ENCODE measurements at regions not wholly inside any gene's neighbourhood (a gene's known extent, or its start where the extent isn't known, plus 50 kb on each side); places are given as distances from the start of the nearest gene placed in this dataset.
"Not testable (repeated sequence)": the region's sequence is repeated elsewhere in the genome, so short reads cannot be mapped to it uniquely, and the experiment has no call there.

GRCh38 chr18:70577023-70577420, 288.2 kb downstream of the SOCS6 start:
- H3K27me3 ChIP-seq (replicated peaks; ENCODE audit: insufficient read depth, low read length), result no peaks in the 10 kb centered on the region
- H3F3A ChIP-seq (ENCODE audit: insufficient read depth, low read length), result no peaks in the 10 kb centered on the region
- no peak overlapping the region for H3K4me3 ChIP-seq (ENCODE audit: low read length)
- no peak overlapping the region for H3K9ac ChIP-seq (ENCODE audit: low read length)
- H3K79me2 ChIP-seq (ENCODE audit: low read length), result no peaks in the 10 kb centered on the region
- no peaks in the 10 kb centered on the region for H4K20me1 ChIP-seq (ENCODE audit: insufficient read depth, low read length)
- no peaks in the 10 kb centered on the region for H3K4me1 ChIP-seq (ENCODE audit: low read length)
- H2AFZ ChIP-seq (ENCODE audit: low read length), result no peak overlapping the region
- no peak for TF ChIP-seq EZH2phosphoT487 (IDR thresholded peaks at IDR 0.05; ENCODE audit: low read length)
- TF ChIP-seq EZH2 (optimal IDR thresholded peaks at IDR 0.05; ENCODE audit: low read depth, low read length), result no peak
- DNase-seq, result no peak
- no peak overlapping the region for H3K27ac ChIP-seq (ENCODE audit: low read length)
- no peaks in the 10 kb centered on the region for H3K9me3 ChIP-seq (replicated peaks; ENCODE audit: insufficient read depth, low read length)
- no peaks in the 10 kb centered on the region for H3K36me3 ChIP-seq (replicated peaks; ENCODE audit: insufficient read depth, low read length)
- no peaks in the 10 kb centered on the region; the same call in 1 of the 2 replicates for H3K9me2 ChIP-seq (replicated peaks; ENCODE audit: insufficient read depth, low read length)
- no peak overlapping the region for H3K4me2 ChIP-seq (ENCODE audit: low read depth, low read length)

- Histone ChIP-seq H3K4me2 (ENCODE audit: low read depth, low read length) (no peak overlapping the region), H2AFZ (ENCODE audit: low read length) (no peak overlapping the region), H3K4me3 (ENCODE audit: low read length) (no peak overlapping the region), H3K27ac (ENCODE audit: low read length) (no peak overlapping the region), H3K9me2 (replicated peaks; ENCODE audit: insufficient read depth, low read length) (no peaks in the 10 kb centered on the region; the same call in 1 of the 2 replicates), H3K9me3 (replicated peaks; ENCODE audit: insufficient read depth, low read length) (no peaks in the 10 kb centered on the region), H3K79me2 (ENCODE audit: low read length) (no peaks in the 10 kb centered on the region), H3K9ac (ENCODE audit: low read length) (no peak overlapping the region), H4K20me1 (ENCODE audit: insufficient read depth, low read length) (no peaks in the 10 kb centered on the region), H3F3A (ENCODE audit: insufficient read depth, low read length) (no peaks in the 10 kb centered on the region), H3K36me3 (replicated peaks; ENCODE audit: insufficient read depth, low read length) (no peaks in the 10 kb centered on the region), H3K27me3 (replicated peaks; ENCODE audit: insufficient read depth, low read length) (no peaks in the 10 kb centered on the region), H3K4me1 (ENCODE audit: low read length) (no peaks in the 10 kb centered on the region)
- TF ChIP-seq EZH2 (optimal IDR thresholded peaks at IDR 0.05; ENCODE audit: low read depth, low read length) (no peak), CTCF (IDR thresholded peaks at IDR 0.05; ENCODE audit: low read length) (no peak), EZH2phosphoT487 (IDR thresholded peaks at IDR 0.05; ENCODE audit: low read length) (no peak)
- no peak for DNase-seq
Measured at GRCh38 chr18:70576276-70577022, 287.6 kb downstream of the SOCS6 start.

GRCh38 chr18:70574951-70575350, 286.1 kb downstream of the SOCS6 start:
- H3F3A ChIP-seq (ENCODE audit: insufficient read depth, low read length); H3K4me3 ChIP-seq (ENCODE audit: low read length); H3K9ac ChIP-seq (ENCODE audit: low read length); H3K27me3 ChIP-seq (replicated peaks; ENCODE audit: insufficient read depth, low read length); H3K27ac ChIP-seq (ENCODE audit: low read length); H3K9me3 ChIP-seq (replicated peaks; ENCODE audit: insufficient read depth, low read length); H2AFZ ChIP-seq (ENCODE audit: low read length); H3K4me1 ChIP-seq (ENCODE audit: low read length); H3K36me3 ChIP-seq (replicated peaks; ENCODE audit: insufficient read depth, low read length); H3K79me2 ChIP-seq (ENCODE audit: low read length); H3K4me2 ChIP-seq (ENCODE audit: low read depth, low read length); H3K9me2 ChIP-seq (replicated peaks; ENCODE audit: insufficient read depth, low read length); DNase-seq; H4K20me1 ChIP-seq (ENCODE audit: insufficient read depth, low read length): not testable (repeated sequence)

- H3K36me3 ChIP-seq (replicated peaks; ENCODE audit: insufficient read depth, low read length); H3K9me3 ChIP-seq (replicated peaks; ENCODE audit: insufficient read depth, low read length); H3K27ac ChIP-seq (ENCODE audit: low read length); H3K4me2 ChIP-seq (ENCODE audit: low read depth, low read length); H2AFZ ChIP-seq (ENCODE audit: low read length); H3K9me2 ChIP-seq (replicated peaks; ENCODE audit: insufficient read depth, low read length); H4K20me1 ChIP-seq (ENCODE audit: insufficient read depth, low read length); H3K4me1 ChIP-seq (ENCODE audit: low read length); H3K27me3 ChIP-seq (replicated peaks; ENCODE audit: insufficient read depth, low read length); DNase-seq; H3K4me3 ChIP-seq (ENCODE audit: low read length); H3K79me2 ChIP-seq (ENCODE audit: low read length); H3F3A ChIP-seq (ENCODE audit: insufficient read depth, low read length); H3K9ac ChIP-seq (ENCODE audit: low read length): not testable (repeated sequence)
Measured at GRCh38 chr18:70569647-70570046, 280.8 kb downstream of the SOCS6 start.

GRCh38 chr18:70559446-70559845, 270.6 kb downstream of the SOCS6 start:
- no peaks in the 10 kb centered on the region for H3K27me3 ChIP-seq (replicated peaks; ENCODE audit: insufficient read depth, low read length)
- H3K36me3 ChIP-seq (replicated peaks; ENCODE audit: insufficient read depth, low read length), result no peaks in the 10 kb centered on the region
- no peak overlapping the region for H3K4me2 ChIP-seq (ENCODE audit: low read depth, low read length)
- no peak overlapping the region for H3K9ac ChIP-seq (ENCODE audit: low read length)
- no peak overlapping the region for H3K27ac ChIP-seq (ENCODE audit: low read length)
- no peak for TF ChIP-seq EZH2phosphoT487 (IDR thresholded peaks at IDR 0.05; ENCODE audit: low read length)
- no peak for TF ChIP-seq EZH2 (optimal IDR thresholded peaks at IDR 0.05; ENCODE audit: low read depth, low read length)
- H3F3A ChIP-seq (ENCODE audit: insufficient read depth, low read length), result no peaks in the 10 kb centered on the region
- H2AFZ ChIP-seq (ENCODE audit: low read length), result no peak overlapping the region
- H3K9me2 ChIP-seq (replicated peaks; ENCODE audit: insufficient read depth, low read length), result no peaks in the 10 kb centered on the region
- H3K4me3 ChIP-seq (ENCODE audit: low read length), result no peak overlapping the region
- H3K79me2 ChIP-seq (ENCODE audit: low read length), result no peaks in the 10 kb centered on the region
- no peaks in the 10 kb centered on the region for H3K9me3 ChIP-seq (replicated peaks; ENCODE audit: insufficient read depth, low read length)
- no peaks in the 10 kb centered on the region for H4K20me1 ChIP-seq (ENCODE audit: insufficient read depth, low read length)
- no peak for DNase-seq
- no peaks in the 10 kb centered on the region for H3K4me1 ChIP-seq (ENCODE audit: low read length)
